ENCODE measurements at regions not wholly inside any gene's neighbourhood (a gene's known extent, or its start where the extent isn't known, plus 50 kb on each side); places are given as distances from the start of the nearest gene placed in this dataset.

- TF ChIP-seq CTCF (conservative IDR thresholded peaks at IDR 0.05; ENCODE audit: low read length) (no peak), EZH2phosphoT487 (IDR thresholded peaks at IDR 0.05; ENCODE audit: borderline replicate concordance, low read depth, low read length) (no peak)
Measured at GRCh38 chr16:50908468-50908867, 166.6 kb downstream of the CYLD start.
